CD8-positive, alpha-beta memory T cell (primary cell): ENCODE measurements at regions not wholly inside any gene's neighbourhood (a gene's known extent, or its start where the extent isn't known, plus 50 kb on each side); places are given as distances from the start of the nearest gene placed in this dataset.

Experiments used
- CTCF ChIA-PET: fragments of 350-600 bp; sonication (Branson Sonifier 250); formaldehyde crosslinking; loops from one replicate; lab custom pipeline; 2021; ENCODE audit warnings: antibody characterized with exemption; lab: Charles Lee
- POLR2A ChIA-PET: fragments of 350-600 bp; sonication (Branson Sonifier 250); formaldehyde crosslinking; loops from one replicate; lab custom pipeline; 2021; ENCODE audit warnings: antibody characterized with exemption; lab: Charles Lee
- DNase-seq, 5 donors: peaks; one replicate each; pipeline versions ENCODE4 v3.0.0 to v3.0.0-alpha.2; 2020 to 2022; ENCODE audit warnings: mixed read lengths in 1 of 5
- H3K27ac ChIP-seq: one replicate; pipeline ENCODE4 v1.7.0; 2013; ENCODE audit warnings: low read depth, mild to moderate bottlenecking, low read length, moderate library complexity
- H3K27me3 ChIP-seq: 2 replicates; pipeline ENCODE4 v1.7.0; 2013; ENCODE audit warnings: low read length, mild to moderate bottlenecking; ENCODE audit not compliant: insufficient read depth, poor library complexity, severe bottlenecking
- H3K36me3 ChIP-seq: 2 replicates; pipeline ENCODE4 v1.7.0; 2013; ENCODE audit warnings: mild to moderate bottlenecking, low read length, moderate library complexity; ENCODE audit not compliant: insufficient read depth
- H3K4me1 ChIP-seq: 2 replicates; pipeline ENCODE4 v1.7.0; 2013; ENCODE audit warnings: mild to moderate bottlenecking, low read length, moderate library complexity; ENCODE audit not compliant: insufficient read depth
- H3K4me3 ChIP-seq: 2 replicates; pipeline ENCODE4 v1.7.0; 2013; ENCODE audit warnings: mild to moderate bottlenecking, low read length
- H3K9me3 ChIP-seq: 2 replicates; pipeline ENCODE4 v1.7.0; 2013; ENCODE audit warnings: mild to moderate bottlenecking, low read length
- H3K27ac Mint-ChIP-seq, 8 donors: one replicate each; pipeline ENCODE4 v1.8.0; 2020 to 2021; ENCODE audit warnings: mixed read lengths in 8 of 8, mild to moderate bottlenecking in 6 of 8, inconsistent platforms in 3 of 8, moderate library complexity in 3 of 8
- H3K27me3 Mint-ChIP-seq, 2 donors: one replicate each; pipeline ENCODE4 v1.8.0; 2020 to 2021; ENCODE audit warnings: mixed read lengths in 2 of 2, mild to moderate bottlenecking in 1 of 2, moderate library complexity in 1 of 2
- H3K36me3 Mint-ChIP-seq, 3 donors: one replicate each; pipeline ENCODE4 v1.8.0; 2020 to 2021; ENCODE audit warnings: mixed read lengths in 3 of 3, inconsistent platforms in 1 of 3, mild to moderate bottlenecking in 1 of 3
- H3K4me1 Mint-ChIP-seq, 3 donors: one replicate each; pipeline ENCODE4 v1.8.0; 2020 to 2021; ENCODE audit warnings: mixed read lengths in 3 of 3, inconsistent platforms in 1 of 3, mild to moderate bottlenecking in 1 of 3
- H3K4me3 Mint-ChIP-seq, 7 donors: one replicate each; pipeline ENCODE4 v1.8.0; 2020 to 2021; ENCODE audit warnings: mixed read lengths in 7 of 7, mild to moderate bottlenecking in 6 of 7, moderate library complexity in 4 of 7, inconsistent platforms in 2 of 7
- H3K9me3 Mint-ChIP-seq, 5 donors: one replicate each; pipeline ENCODE4 v1.8.0; 2020 to 2022; ENCODE audit warnings: mixed read lengths in 5 of 5, mild to moderate bottlenecking in 3 of 5, moderate library complexity in 2 of 5, inconsistent platforms in 1 of 5

DNA sequence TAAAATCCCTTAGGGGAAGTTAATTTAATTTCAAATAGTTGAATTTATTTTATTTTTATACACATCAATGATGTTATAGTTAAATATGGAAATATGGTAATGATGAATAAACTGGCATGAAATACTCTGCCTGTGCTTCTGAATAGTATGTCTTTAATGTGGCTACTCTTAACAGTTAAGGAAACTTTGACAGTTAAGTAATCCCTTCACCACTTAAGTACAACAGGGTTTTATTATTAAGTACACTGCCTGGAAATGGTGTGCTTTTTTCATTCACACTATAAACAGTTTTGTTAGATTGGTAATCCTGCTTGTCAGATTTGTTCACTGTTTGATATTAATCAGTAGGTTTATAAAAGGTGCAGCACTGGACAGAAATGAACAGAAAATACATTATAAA lies 412.0 kb upstream of the ZEB2 start:
- POLR2A ChIA-PET, result no interaction called here
- peaks cover 0 to 5% (median 0%) of the 10 kb centered on the region in 3 donors for H3K36me3 Mint-ChIP-seq
- no peaks in the 10 kb centered on the region for H3K4me1 ChIP-seq
- H3K27ac ChIP-seq, result no peak overlapping the region
- H3K4me3 Mint-ChIP-seq, result no peak overlapping the region
- H3K9me3 Mint-ChIP-seq, result peaks cover 5 to 13% (median 8%) of the 10 kb centered on the region in 5 donors
- no peak overlapping the region for H3K4me3 ChIP-seq
- peaks cover 0 to 10% of the 10 kb centered on the region in 2 donors for H3K27me3 Mint-ChIP-seq
- no peaks in the 10 kb centered on the region for H3K4me1 Mint-ChIP-seq
- CTCF ChIA-PET, result no interaction called here
- H3K27me3 ChIP-seq, result no peaks in the 10 kb centered on the region
- H3K27ac Mint-ChIP-seq, result no peak overlapping the region
- no peak for DNase-seq
- no peaks in the 10 kb centered on the region for H3K36me3 ChIP-seq
- no peaks in the 10 kb centered on the region for H3K9me3 ChIP-seq

DNA sequence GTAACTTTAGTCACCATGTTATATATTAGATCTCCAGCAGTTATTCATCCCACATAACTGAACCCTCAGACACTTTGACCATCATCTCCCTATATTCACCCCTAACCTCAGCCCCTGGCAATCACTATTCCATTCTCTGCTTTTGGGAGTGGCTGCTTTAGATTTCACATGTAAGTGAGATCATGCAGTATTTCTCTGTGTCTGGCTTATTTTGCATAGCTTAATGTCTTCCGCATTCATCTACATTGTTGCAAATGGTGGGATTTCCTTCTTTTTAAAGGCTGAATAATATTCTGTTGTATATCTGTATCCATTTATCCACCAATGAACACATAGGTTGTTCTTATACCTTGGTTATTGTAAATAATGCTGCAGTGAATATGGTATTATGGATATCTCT lies 411.6 kb upstream of the ZEB2 start:
- Histone ChIP-seq H3K9me3 (no peaks in the 10 kb centered on the region), H3K27ac (no peak overlapping the region), H3K4me3 (no peak overlapping the region), H3K36me3 (no peaks in the 10 kb centered on the region), H3K27me3 (no peaks in the 10 kb centered on the region), H3K4me1 (no peaks in the 10 kb centered on the region)
- Mint-ChIP-seq H3K27me3 (peaks cover 0 to 10% of the 10 kb centered on the region in 2 donors), H3K27ac (no peak overlapping the region), H3K36me3 (peaks cover 0 to 5% (median 0%) of the 10 kb centered on the region in 3 donors), H3K4me3 (no peak overlapping the region), H3K9me3 (peaks cover 5 to 13% (median 8%) of the 10 kb centered on the region in 5 donors), H3K4me1 (no peaks in the 10 kb centered on the region)
- ChIA-PET POLR2A (no interaction called here), CTCF (no interaction called here)
- no peak for DNase-seq

DNA sequence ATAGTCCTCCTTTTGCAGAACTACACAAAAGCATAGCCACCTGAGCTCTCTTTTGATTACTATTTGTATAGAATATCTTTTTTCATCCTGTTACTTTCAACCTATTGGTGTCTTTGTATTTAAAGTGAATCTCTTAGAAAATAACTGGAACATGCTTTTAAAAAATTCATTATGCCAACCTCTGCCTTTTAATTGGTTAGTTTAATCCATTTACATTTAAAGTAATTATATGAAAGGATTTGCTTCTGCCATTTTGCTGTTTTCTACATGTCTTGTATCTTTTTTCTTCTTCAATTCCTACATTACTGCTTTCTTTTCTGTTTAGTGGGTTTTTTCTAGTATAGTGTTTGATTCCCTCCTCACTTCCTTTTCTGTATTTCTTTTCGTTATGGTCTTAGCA lies 407.5 kb upstream of the ZEB2 start:
- POLR2A ChIA-PET, result no interaction called here
- H3K4me1 ChIP-seq, result no peaks in the 10 kb centered on the region
- H3K27ac ChIP-seq, result no peak overlapping the region
- H3K36me3 ChIP-seq, result no peaks in the 10 kb centered on the region
- H3K9me3 Mint-ChIP-seq, result peaks cover 5 to 13% (median 8%) of the 10 kb centered on the region in 5 donors
- no peaks in the 10 kb centered on the region for H3K27me3 ChIP-seq
- no peak overlapping the region for H3K27ac Mint-ChIP-seq
- peaks cover 5 to 7% (median 6%) of the 10 kb centered on the region in 3 donors for H3K4me1 Mint-ChIP-seq
- no peak overlapping the region for H3K4me3 ChIP-seq
- no peak overlapping the region for H3K4me3 Mint-ChIP-seq
- peaks cover 0 to 5% (median 0%) of the 10 kb centered on the region in 3 donors for H3K36me3 Mint-ChIP-seq
- H3K27me3 Mint-ChIP-seq, result no peaks in the 10 kb centered on the region
- DNase-seq, result no peak
- CTCF ChIA-PET, result no interaction called here
- no peaks in the 10 kb centered on the region for H3K9me3 ChIP-seq

DNA sequence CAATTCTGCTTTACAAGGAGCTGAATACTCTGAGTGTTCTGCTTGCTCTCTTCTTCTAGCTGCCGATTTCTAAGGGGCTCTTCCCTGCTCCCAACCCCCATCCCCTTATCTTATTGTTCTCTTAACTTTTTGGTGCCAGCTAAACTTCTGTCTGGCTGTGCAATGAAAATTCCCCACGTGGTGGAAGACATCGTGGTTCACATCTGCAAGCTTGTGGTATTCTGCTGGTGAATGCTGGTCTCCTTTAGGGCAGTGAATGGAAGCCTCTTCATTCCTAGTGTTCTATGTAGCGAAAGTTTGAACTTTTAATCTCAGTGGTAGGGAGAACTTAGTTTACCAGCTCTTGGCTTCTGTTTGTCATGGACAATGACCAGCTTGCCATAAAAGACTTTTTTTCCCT lies 406.0 kb upstream of the ZEB2 start:
- ChIA-PET POLR2A (no interaction called here), CTCF (no interaction called here)
- Mint-ChIP-seq H3K4me1 (peaks cover 6 to 9% (median 7%) of the 10 kb centered on the region in 3 donors), H3K27ac (no peak overlapping the region), H3K4me3 (no peak overlapping the region), H3K36me3 (peaks cover 0 to 5% (median 0%) of the 10 kb centered on the region in 3 donors), H3K9me3 (peaks cover 5 to 13% (median 8%) of the 10 kb centered on the region in 5 donors), H3K27me3 (no peaks in the 10 kb centered on the region)
- Histone ChIP-seq H3K4me3 (no peak overlapping the region), H3K4me1 (no peaks in the 10 kb centered on the region), H3K27ac (no peak overlapping the region), H3K36me3 (no peaks in the 10 kb centered on the region), H3K27me3 (no peaks in the 10 kb centered on the region), H3K9me3 (no peaks in the 10 kb centered on the region)
- DNase-seq, result no peak

DNA sequence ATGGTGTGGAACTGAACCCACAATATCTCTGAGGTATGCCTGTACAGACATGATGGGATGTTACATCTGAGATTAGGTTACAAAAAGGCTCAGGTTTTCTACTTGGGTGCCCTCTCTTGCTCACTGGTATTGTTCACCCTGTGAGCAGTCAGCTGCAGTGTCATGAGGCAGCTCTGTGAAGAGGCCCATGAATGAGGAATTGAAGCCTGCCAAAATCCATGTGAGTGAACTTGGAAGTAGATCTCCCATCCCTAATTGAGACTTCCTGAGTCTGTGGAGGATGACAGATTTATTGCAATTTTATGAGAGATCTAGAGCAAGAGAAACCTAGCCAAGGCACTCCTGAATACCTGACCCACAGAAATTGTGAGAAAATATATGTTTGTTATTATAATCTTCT lies 404.9 kb upstream of the ZEB2 start:
- ChIA-PET POLR2A (no interaction called here), CTCF (no interaction called here)
- Histone ChIP-seq H3K36me3 (no peaks in the 10 kb centered on the region), H3K9me3 (no peaks in the 10 kb centered on the region), H3K4me3 (no peak overlapping the region), H3K4me1 (no peaks in the 10 kb centered on the region), H3K27ac (no peak overlapping the region), H3K27me3 (no peaks in the 10 kb centered on the region)
- DNase-seq, result no peak
- Mint-ChIP-seq H3K9me3 (peaks cover 5 to 11% (median 8%) of the 10 kb centered on the region in 5 donors), H3K27me3 (no peaks in the 10 kb centered on the region), H3K4me1 (peaks cover 6 to 9% (median 7%) of the 10 kb centered on the region in 3 donors), H3K4me3 (no peak overlapping the region), H3K36me3 (peaks cover 0 to 5% (median 0%) of the 10 kb centered on the region in 3 donors), H3K27ac (no peak overlapping the region)

DNA sequence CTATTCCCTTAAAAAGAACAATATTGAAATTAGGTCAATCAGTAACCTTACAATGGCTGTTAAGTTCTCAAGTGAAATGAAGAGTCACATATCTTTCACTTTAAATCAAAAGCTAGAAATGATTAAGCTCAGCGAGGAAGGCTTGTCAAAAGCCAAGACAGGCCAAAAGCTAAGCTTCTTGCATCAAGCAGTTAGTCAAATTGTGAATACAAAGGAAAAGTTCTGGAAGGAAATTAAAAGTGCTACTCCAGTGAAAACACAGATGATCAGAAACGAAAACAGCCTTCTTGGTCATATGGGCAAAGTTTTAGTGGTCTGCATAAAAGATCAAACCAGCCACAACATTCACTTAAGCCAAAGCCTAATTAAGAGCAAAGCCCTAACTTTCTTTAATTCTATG lies 402.6 kb upstream of the ZEB2 start:
- POLR2A ChIA-PET, result no interaction called here
- H3K9me3 ChIP-seq, result no peaks in the 10 kb centered on the region
- H3K4me3 Mint-ChIP-seq, result no peak overlapping the region

DNA sequence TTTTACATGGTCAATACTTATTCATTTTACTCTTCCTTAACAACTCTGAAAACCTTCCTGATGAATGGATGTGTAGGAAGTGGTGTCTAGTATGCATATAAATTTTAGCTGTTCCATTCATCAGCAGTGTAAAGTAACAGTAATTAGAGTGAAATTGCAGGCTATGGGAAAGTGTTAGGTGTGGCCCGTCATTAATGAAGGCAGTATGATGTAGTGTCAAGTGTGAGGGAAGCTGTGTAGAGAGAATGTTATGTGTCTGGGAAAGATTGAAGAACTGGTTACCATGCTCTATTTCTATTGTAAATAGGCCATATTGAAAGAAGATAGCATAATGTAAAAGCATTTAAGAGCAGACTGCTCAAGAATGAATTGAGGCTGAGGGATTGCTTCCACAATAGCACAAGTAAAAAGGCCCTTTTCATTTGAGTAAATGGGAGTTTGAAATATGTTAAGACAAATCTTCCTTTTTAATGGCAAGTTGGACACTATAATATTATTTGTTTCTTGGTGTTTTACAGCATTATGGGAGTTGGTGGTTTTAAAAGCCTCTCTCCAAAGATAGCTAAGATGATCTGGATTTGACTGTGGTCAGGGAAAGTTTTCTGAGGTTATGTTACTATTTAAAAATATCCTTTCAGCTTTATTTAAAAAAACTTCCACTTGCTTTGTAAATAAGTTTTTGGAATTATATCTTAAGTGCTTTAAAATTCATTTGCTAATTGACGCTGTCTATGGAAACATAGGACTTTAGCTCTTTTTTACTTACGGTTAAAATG lies 401.0 kb upstream of the ZEB2 start:
- ChIA-PET CTCF (no interaction called here), POLR2A (no interaction called here)
- H3K4me1 ChIP-seq, result no peaks in the 10 kb centered on the region
- H3K36me3 Mint-ChIP-seq, result no peaks in the 10 kb centered on the region
- DNase-seq, result no peak
- H3K9me3 Mint-ChIP-seq, result peaks cover 0 to 2% (median 0%) of the 10 kb centered on the region in 5 donors
- no peak overlapping the region for H3K4me3 Mint-ChIP-seq
- no peak overlapping the region for H3K27ac Mint-ChIP-seq
- no peak overlapping the region for H3K27ac ChIP-seq
- H3K27me3 ChIP-seq, result no peaks in the 10 kb centered on the region
- H3K4me1 Mint-ChIP-seq, result peaks cover 6 to 9% (median 7%) of the 10 kb centered on the region in 3 donors
- no peaks in the 10 kb centered on the region for H3K9me3 ChIP-seq
- no peaks in the 10 kb centered on the region for H3K36me3 ChIP-seq
- peaks cover 0 to 2% of the 10 kb centered on the region in 2 donors for H3K27me3 Mint-ChIP-seq
- H3K4me3 ChIP-seq, result no peak overlapping the region

More for the DNA sequence above, 402.6 kb upstream of the ZEB2 start:
- CTCF ChIA-PET, result no interaction called here
- H3K27me3 ChIP-seq, result no peaks in the 10 kb centered on the region
- no peak overlapping the region for H3K27ac ChIP-seq
- H3K36me3 Mint-ChIP-seq, result no peaks in the 10 kb centered on the region
- DNase-seq, result no peak
- H3K36me3 ChIP-seq, result no peaks in the 10 kb centered on the region
- H3K27me3 Mint-ChIP-seq, result peaks cover 0 to 2% of the 10 kb centered on the region in 2 donors
- H3K9me3 Mint-ChIP-seq, result peaks cover 0 to 2% (median 0%) of the 10 kb centered on the region in 5 donors
- no peaks in the 10 kb centered on the region for H3K4me1 ChIP-seq
- no peak overlapping the region for H3K4me3 ChIP-seq
- peaks cover 6 to 9% (median 7%) of the 10 kb centered on the region in 3 donors for H3K4me1 Mint-ChIP-seq
- H3K27ac Mint-ChIP-seq, result no peak overlapping the region

DNA sequence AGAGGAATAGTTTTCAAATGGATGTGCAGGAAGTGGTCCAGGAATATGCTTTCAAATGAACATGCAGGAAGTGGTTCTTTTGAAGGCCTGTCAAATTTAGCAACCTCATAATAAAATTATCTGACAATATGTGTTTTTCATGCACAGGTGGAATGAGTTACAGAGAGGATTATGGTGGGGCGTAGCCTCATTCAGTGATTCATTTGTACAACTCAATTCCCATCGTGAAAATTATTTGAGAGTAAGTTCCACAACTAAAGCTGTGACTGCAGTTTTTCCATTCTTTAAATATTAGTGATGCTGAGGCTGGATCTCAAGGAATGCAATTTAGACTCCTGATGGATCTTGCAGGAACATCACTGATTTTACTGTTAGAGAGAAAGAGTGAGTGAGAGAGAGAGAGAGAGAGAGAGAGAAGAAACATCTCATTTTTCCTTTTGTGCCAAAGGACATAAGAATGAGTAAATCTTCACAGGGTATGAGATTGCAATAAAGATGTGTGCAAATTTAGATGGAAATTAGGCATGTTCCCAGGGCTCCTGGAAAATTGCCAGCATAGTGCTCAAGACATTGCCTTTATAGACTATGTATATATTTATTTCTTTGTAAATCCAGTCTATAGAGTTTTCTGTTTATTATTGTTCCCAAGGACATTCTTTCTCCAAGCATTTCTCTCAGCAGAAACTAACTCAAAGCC lies 394.9 kb upstream of the ZEB2 start:
- Histone ChIP-seq H3K9me3 (no peaks in the 10 kb centered on the region), H3K4me3 (no peak overlapping the region), H3K36me3 (no peaks in the 10 kb centered on the region), H3K27me3 (no peaks in the 10 kb centered on the region), H3K4me1 (no peaks in the 10 kb centered on the region), H3K27ac (no peak overlapping the region)
- CTCF ChIA-PET, result no interaction called here
- POLR2A ChIA-PET, result no interaction called here
- Mint-ChIP-seq H3K4me1 (peaks cover 0 to 4% (median 0%) of the 10 kb centered on the region in 3 donors), H3K36me3 (no peaks in the 10 kb centered on the region), H3K4me3 (no peak overlapping the region), H3K27me3 (peaks cover 3 to 4% of the 10 kb centered on the region in 2 donors), H3K27ac (no peak overlapping the region), H3K9me3 (peaks cover 0 to 5% (median 0%) of the 10 kb centered on the region in 5 donors)
- no peak for DNase-seq
